Gastrocnemius medialis (tissue), 4 donors: ENCODE measurements at regions not wholly inside any gene's neighbourhood (a gene's known extent, or its start where the extent isn't known, plus 50 kb on each side); places are given as distances from the start of the nearest gene placed in this dataset.

Experiments
- ATAC-seq, 2 donors: fragments of 150-250 bp; one replicate each; pipeline ENCODE4 v1.9.1; 2016
- DNase-seq, 2 donors: peaks; one replicate each; pipeline ENCODE4 v3.0.0-alpha.2; 2019
- H3K27ac ChIP-seq, 4 donors: fragments of 200-600 bp; sonication (generic); 1 replicate in 1 of 4; 2 replicates in 3 of 4; pipeline ENCODE4 v1.5.1; 2016 to 2018; ENCODE audit warnings: mild to moderate bottlenecking in 2 of 4, moderate library complexity in 1 of 4
- H3K27me3 ChIP-seq, 3 donors: fragments of 200-600 bp; sonication (generic) in 2 of 3; 1 replicate in 1 of 3; 2 replicates in 2 of 3; pipeline versions ENCODE4 v1.5.1 to v1.6.0; 2016 to 2019; ENCODE audit warnings: mild to moderate bottlenecking in 1 of 3, moderate library complexity in 1 of 3
- H3K36me3 ChIP-seq, 2 donors: fragments of 200-600 bp; sonication (generic) in 1 of 2; one replicate each; pipeline ENCODE4 v1.5.1; 2017 to 2018
- H3K4me1 ChIP-seq, 2 donors: fragments of 200-600 bp; sonication (generic) in 1 of 2; one replicate each; pipeline ENCODE4 v1.5.1; 2016 to 2017; ENCODE audit warnings: mild to moderate bottlenecking in 2 of 2
- H3K4me3 ChIP-seq, 4 donors: fragments of 200-600 bp; sonication (generic) in 3 of 4; 1 replicate in 1 of 4; 2 replicates in 3 of 4; pipeline ENCODE4 v1.5.1; 2016 to 2019; ENCODE audit warnings: mild to moderate bottlenecking in 2 of 4
- H3K9me3 ChIP-seq, 3 donors: fragments of 200-600 bp; sonication (generic) in 2 of 3; 1 replicate in 1 of 3; 2 replicates in 2 of 3; pipeline ENCODE4 v1.5.1; 2016 to 2019
- POLR2A ChIP-seq, 2 donors: fragments of 450-650 bp; IDR thresholded peaks; one replicate each; pipeline ENCODE4 v1.6.1; 2017; ENCODE audit warnings: antibody characterized with exemption in 2 of 2, mild to moderate bottlenecking in 2 of 2, moderate library complexity in 2 of 2
- in situ Hi-C, 4 donors: fragments of 200-750 bp; cut with MboI; loops; one replicate each; pipeline versions ENCODE4 v1.15.0 to v1.8.0; 2017; ENCODE audit warnings: low sequenced_read_pairs in 4 of 4
- intact Hi-C: fragments of 100-400 bp; cut with DNase I; formaldehyde crosslinking; loops from one replicate; pipeline ENCODE4 v1.15.1; 2023; ENCODE audit warnings: low total_unique reads
- TF ChIP-seq, protein P1 (sequence below), 5 experiments: fragments of 450-650 bp in 3 of 5; fragments of 200-600 bp in 2 of 5; sonication (generic) in 2 of 5; IDR thresholded peaks in 4 of 5; conservative IDR thresholded peaks in 1 of 5; 1 replicate in 4 of 5; 2 replicates in 1 of 5; pipeline ENCODE4 v1.5.1; 2016 to 2019; ENCODE audit warnings: antibody characterized with exemption in 5 of 5, mild to moderate bottlenecking in 3 of 5, moderate library complexity in 3 of 5

DNA sequence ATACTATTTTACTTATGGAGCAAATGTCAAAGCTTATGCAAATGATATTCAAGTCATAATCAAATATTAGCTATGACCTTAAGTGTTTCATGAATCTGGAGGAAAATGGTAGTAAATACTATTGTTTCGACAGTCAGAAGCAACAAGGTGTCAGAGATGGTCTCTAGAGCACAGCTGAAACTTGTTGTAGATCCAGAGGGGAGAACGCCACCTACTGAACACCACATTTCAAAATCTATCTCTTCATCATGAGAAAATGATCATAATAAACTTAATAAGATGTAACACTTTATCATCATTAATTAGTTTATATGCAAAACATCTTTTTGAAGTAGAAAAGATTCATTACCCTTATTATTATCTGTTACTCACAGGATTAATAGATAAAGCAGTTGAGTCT, 418.7 kb downstream of the GATA3 start:
- ATAC-seq: no peak
- no peaks in the 10 kb centered on the region for H3K27me3 ChIP-seq
- H3K36me3 ChIP-seq: no peaks in the 10 kb centered on the region
- H3K4me3 ChIP-seq: no peak overlapping the region
- no peaks in the 10 kb centered on the region for H3K4me1 ChIP-seq
- no peak for TF ChIP-seq POLR2A (IDR thresholded peaks at IDR 0.05)
- TF ChIP-seq, protein P1, sequence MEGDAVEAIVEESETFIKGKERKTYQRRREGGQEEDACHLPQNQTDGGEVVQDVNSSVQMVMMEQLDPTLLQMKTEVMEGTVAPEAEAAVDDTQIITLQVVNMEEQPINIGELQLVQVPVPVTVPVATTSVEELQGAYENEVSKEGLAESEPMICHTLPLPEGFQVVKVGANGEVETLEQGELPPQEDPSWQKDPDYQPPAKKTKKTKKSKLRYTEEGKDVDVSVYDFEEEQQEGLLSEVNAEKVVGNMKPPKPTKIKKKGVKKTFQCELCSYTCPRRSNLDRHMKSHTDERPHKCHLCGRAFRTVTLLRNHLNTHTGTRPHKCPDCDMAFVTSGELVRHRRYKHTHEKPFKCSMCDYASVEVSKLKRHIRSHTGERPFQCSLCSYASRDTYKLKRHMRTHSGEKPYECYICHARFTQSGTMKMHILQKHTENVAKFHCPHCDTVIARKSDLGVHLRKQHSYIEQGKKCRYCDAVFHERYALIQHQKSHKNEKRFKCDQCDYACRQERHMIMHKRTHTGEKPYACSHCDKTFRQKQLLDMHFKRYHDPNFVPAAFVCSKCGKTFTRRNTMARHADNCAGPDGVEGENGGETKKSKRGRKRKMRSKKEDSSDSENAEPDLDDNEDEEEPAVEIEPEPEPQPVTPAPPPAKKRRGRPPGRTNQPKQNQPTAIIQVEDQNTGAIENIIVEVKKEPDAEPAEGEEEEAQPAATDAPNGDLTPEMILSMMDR (IDR thresholded peaks at IDR 0.05 in 4 of 5, conservative IDR thresholded peaks at IDR 0.05 in 1 of 5): no peak
- intact Hi-C loops (no loop called here), in situ Hi-C loops (no loop called here)
- no peak overlapping the region for H3K27ac ChIP-seq
- H3K9me3 ChIP-seq: no peaks in the 10 kb centered on the region
- no peak for DNase-seq

DNA sequence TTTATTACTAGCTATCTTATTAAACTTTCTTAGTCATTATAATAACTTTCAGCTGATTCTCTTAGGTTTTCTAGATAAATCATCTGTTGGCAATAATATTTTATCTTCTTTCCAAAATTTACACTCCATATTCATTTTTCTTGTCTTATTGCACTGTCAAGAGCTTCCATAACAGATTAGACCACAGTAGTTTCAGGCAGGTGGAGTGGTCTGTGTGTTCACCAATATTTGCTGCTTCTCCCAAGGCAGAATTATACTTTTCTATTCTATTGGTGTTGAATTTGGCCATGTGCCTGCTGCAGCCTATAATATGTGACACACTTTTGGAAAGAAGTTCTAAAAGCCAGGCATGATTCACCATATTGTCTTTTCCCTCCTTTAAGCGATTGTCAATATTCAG, 422.8 kb downstream of the GATA3 start:
- TF ChIP-seq POLR2A (IDR thresholded peaks at IDR 0.05): no peak
- TF ChIP-seq, protein P1 (IDR thresholded peaks at IDR 0.05 in 4 of 5, conservative IDR thresholded peaks at IDR 0.05 in 1 of 5): no peak
- Histone ChIP-seq H3K4me3 (no peak overlapping the region), H3K9me3 (no peaks in the 10 kb centered on the region), H3K36me3 (no peaks in the 10 kb centered on the region), H3K4me1 (no peaks in the 10 kb centered on the region), H3K27me3 (no peaks in the 10 kb centered on the region), H3K27ac (no peak overlapping the region)
- intact Hi-C loops (no loop called here), in situ Hi-C loops (no loop called here)
- DNase-seq (no peak), ATAC-seq (no peak)

DNA sequence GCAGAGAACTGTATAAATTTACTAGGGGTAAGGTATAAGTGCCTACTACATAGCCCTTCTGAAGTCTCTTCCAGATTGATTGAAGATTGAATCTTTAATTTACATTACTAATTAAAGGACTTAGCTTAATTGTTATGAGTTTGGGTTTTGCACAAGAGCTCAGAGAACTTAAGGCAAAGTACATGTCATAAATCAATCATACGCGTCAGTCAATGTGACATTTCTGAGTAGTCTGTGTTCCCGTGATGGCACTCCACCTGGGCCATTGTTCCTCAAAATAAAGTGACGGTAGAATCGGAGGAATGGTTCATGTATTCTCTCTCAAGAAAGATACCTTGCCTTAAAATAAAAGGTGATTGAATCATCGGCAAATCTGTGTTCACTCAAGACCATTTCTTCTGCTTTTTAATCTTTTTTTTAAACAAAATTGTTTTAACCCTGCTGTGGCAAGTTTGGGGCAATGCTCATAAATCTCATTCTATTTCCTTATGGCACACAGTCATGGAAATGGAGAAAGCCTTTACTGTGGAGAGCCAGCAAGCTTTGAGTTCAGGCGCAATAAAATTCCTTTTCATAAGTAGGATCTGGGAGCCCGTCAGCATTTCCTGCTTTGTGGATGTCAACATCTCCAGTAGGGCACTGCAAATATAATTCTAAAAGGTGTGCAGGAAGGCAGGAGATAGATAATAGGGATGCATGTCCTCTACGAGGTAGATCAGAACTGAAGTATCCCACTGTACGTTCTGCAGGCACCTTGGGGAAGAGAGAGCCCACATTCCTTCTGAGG, 427.4 kb downstream of the GATA3 start:
- DNase-seq: no peak
- H3K4me1 ChIP-seq: no peaks in the 10 kb centered on the region

DNA sequence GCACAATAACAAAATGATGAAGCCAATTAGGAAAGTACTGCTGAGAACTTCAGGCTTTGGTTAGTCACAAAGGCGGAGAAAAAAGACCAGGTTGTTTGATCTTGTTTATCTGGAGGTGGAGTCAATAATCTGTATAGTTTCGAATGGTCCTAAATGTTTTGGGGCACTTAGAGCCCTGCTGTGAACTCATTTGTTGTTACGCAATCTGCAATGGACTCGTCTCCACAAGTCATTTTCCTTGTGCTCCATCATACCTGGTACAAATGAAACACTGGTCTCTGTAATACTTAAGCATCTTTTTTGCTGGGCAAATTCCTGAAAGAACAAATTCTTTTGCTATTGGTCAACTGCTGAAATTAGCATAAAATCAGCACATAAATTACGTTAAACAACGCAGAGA, 430.5 kb downstream of the GATA3 start:
- in situ Hi-C loops (no loop called here), intact Hi-C loops (no loop called here)
- no peak for DNase-seq
- Histone ChIP-seq H3K4me1 (no peaks in the 10 kb centered on the region), H3K36me3 (no peaks in the 10 kb centered on the region), H3K27ac (no peak overlapping the region), H3K27me3 (no peaks in the 10 kb centered on the region), H3K4me3 (no peak overlapping the region), H3K9me3 (no peaks in the 10 kb centered on the region)
- ATAC-seq: no peak
- TF ChIP-seq POLR2A (IDR thresholded peaks at IDR 0.05): no peak
- TF ChIP-seq, protein P1 (IDR thresholded peaks at IDR 0.05 in 4 of 5, conservative IDR thresholded peaks at IDR 0.05 in 1 of 5): no peak

More for the DNA sequence above, 427.4 kb downstream of the GATA3 start:
- Histone ChIP-seq H3K36me3 (no peaks in the 10 kb centered on the region), H3K9me3 (no peaks in the 10 kb centered on the region), H3K27me3 (no peaks in the 10 kb centered on the region), H3K4me3 (no peak overlapping the region), H3K27ac (no peak overlapping the region)
- intact Hi-C loops (no loop called here), in situ Hi-C loops (no loop called here)
- ATAC-seq: no peak
- TF ChIP-seq POLR2A (IDR thresholded peaks at IDR 0.05): no peak
- TF ChIP-seq, protein P1 (IDR thresholded peaks at IDR 0.05 in 4 of 5, conservative IDR thresholded peaks at IDR 0.05 in 1 of 5): no peak

DNA sequence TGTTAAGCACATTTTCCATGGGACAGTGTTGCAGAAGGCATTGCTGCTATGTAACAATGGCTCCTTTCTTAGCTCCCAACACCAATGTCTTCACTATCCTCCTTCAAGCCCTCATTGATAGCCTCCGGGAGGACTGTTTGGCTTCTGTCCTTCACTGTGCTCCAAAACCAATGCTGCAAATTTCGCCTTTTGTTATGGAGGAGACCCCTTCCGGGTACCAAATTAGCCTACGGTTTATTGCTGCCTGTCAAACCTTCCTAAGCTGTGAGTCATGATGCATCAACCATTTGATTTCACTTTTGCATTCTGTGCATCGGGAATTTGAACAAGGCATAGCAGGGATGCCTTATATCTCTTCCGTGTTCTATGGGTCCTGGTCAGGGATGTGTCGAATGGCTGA, 432.9 kb downstream of the GATA3 start:
- H3K9me3 ChIP-seq: no peaks in the 10 kb centered on the region
- in situ Hi-C loops (no loop called here), intact Hi-C loops (no loop called here)
- TF ChIP-seq, protein P1 (IDR thresholded peaks at IDR 0.05 in 4 of 5, conservative IDR thresholded peaks at IDR 0.05 in 1 of 5): no peak
- TF ChIP-seq POLR2A (IDR thresholded peaks at IDR 0.05): no peak
- H3K4me3 ChIP-seq: no peak overlapping the region
- no peaks in the 10 kb centered on the region for H3K36me3 ChIP-seq
- ATAC-seq (no peak), DNase-seq (no peak)
- no peak overlapping the region for H3K27ac ChIP-seq
- H3K27me3 ChIP-seq: no peaks in the 10 kb centered on the region
- H3K4me1 ChIP-seq: no peaks in the 10 kb centered on the region
